H1 (cell line): ENCODE measurements at regions not wholly inside any gene's neighbourhood (a gene's known extent, or its start where the extent isn't known, plus 50 kb on each side); places are given as distances from the start of the nearest gene placed in this dataset.

Experiments used
- CTCF ChIA-PET: fragments of 300-600 bp; sonication (Branson Sonifier 250); formaldehyde crosslinking; loops from one replicate; lab custom pipeline; 2021; ENCODE audit not compliant: partially characterized antibody; lab: Charles Lee
- POLR2A ChIA-PET: fragments of 300-600 bp; sonication (Branson Sonifier 250); formaldehyde crosslinking; loops from one replicate; lab custom pipeline; 2021; ENCODE audit warnings: inconsistent platforms; ENCODE audit not compliant: partially characterized antibody; lab: Charles Lee
- DNase-seq, 2 experiments: peaks; one replicate each; pipeline versions ENCODE4 v3.0.0 to v3.0.0-alpha.2; 2010 to 2022; ENCODE audit warnings: low spot score in 2 of 2, low read depth in 1 of 2, mixed read lengths in 1 of 2
- FAIRE-seq: peaks from 2 replicates; lab custom pipeline; 2011; peaks lifted over from hg19 to GRCh38; lab: Jason Lieb, UNC
- H2AFZ ChIP-seq: 2 replicates; pipeline ENCODE4 v1.8.1; 2012; ENCODE audit warnings: low read length, inconsistent platforms
- H2AK5ac ChIP-seq: 2 replicates; pipeline ENCODE4 v1.6.1; 2013; ENCODE audit warnings: low read depth, low read length
- H2BK120ac ChIP-seq: replicated peaks from 2 replicates; pipeline ENCODE3; 2013; ENCODE audit warnings: low read depth, low read length, inconsistent platforms
- H2BK12ac ChIP-seq: 2 replicates; pipeline ENCODE4 v1.6.1; 2013; ENCODE audit warnings: low read depth, low read length
- H2BK15ac ChIP-seq: 2 replicates; pipeline ENCODE4 v1.6.1; 2013; ENCODE audit warnings: low read length
- H2BK20ac ChIP-seq: 2 replicates; pipeline ENCODE4 v1.6.1; 2013; ENCODE audit warnings: low read length
- H2BK5ac ChIP-seq: 2 replicates; pipeline ENCODE4 v1.6.1; 2013; ENCODE audit warnings: low read depth, low read length
- H3K14ac ChIP-seq: 2 replicates; pipeline ENCODE4 v1.6.1; 2013; ENCODE audit warnings: inconsistent platforms; ENCODE audit not compliant: insufficient read length
- H3K18ac ChIP-seq: 2 replicates; pipeline ENCODE4 v1.6.1; 2013; ENCODE audit warnings: low read length; ENCODE audit errors: extremely low read depth
- H3K23ac ChIP-seq: 2 replicates; pipeline ENCODE4 v1.6.1; 2013; ENCODE audit warnings: inconsistent platforms; ENCODE audit not compliant: insufficient read length
- H3K23me2 ChIP-seq: 2 replicates; pipeline ENCODE4 v1.6.1; 2013; ENCODE audit warnings: low read depth, low read length
- H3K27ac ChIP-seq: 2 replicates; pipeline ENCODE4 v1.6.1; 2011; ENCODE audit warnings: low read depth, low read length, inconsistent platforms
- H3K27me3 ChIP-seq, 4 experiments: replicated peaks in 1 of 4; 1 replicate in 1 of 4; 2 replicates in 3 of 4; pipeline versions ENCODE4 v1.6.1 to v1.8.1; 2011 to 2013; ENCODE audit warnings: low read length in 3 of 4, mild to moderate bottlenecking in 3 of 4, inconsistent platforms in 2 of 4, mixed read lengths in 2 of 4, moderate library complexity in 1 of 4; ENCODE audit not compliant: control insufficient read depth in 3 of 4, insufficient read depth in 3 of 4; ENCODE audit errors: extremely low read depth in 1 of 4
- H3K36me3 ChIP-seq, 4 experiments: 2 replicates each; pipeline versions ENCODE4 v1.6.1 to v1.8.1; 2011 to 2013; ENCODE audit warnings: mild to moderate bottlenecking in 4 of 4, low read length in 3 of 4, moderate library complexity in 2 of 4, control low read depth in 1 of 4, inconsistent platforms in 1 of 4; ENCODE audit not compliant: insufficient read depth in 4 of 4, control insufficient read depth in 2 of 4
- H3K4ac ChIP-seq: replicated peaks from 2 replicates; pipeline ENCODE3; 2013; ENCODE audit warnings: low read length, low read depth, mixed read lengths, inconsistent platforms; ENCODE audit not compliant: insufficient read length
- H3K4me1 ChIP-seq, 4 experiments: replicated peaks in 1 of 4; 1 replicate in 1 of 4; 2 replicates in 3 of 4; pipeline versions ENCODE4 v1.6.1 to v1.8.1; 2011 to 2013; ENCODE audit warnings: low read length in 3 of 4, inconsistent platforms in 2 of 4, mixed read lengths in 1 of 4; ENCODE audit not compliant: insufficient read depth in 4 of 4, control insufficient read depth in 3 of 4
- H3K4me2 ChIP-seq, 2 experiments: 2 replicates each; pipeline versions ENCODE4 v1.6.1 to v1.8.1; 2011 to 2013; ENCODE audit warnings: low read depth in 2 of 2, low read length in 2 of 2, control low read depth in 1 of 2, inconsistent platforms in 1 of 2, mild to moderate bottlenecking in 1 of 2; ENCODE audit not compliant: insufficient read depth in 1 of 2
- H3K4me3 ChIP-seq, 4 experiments: fragments of 200-600, 300-600 bp in 1 of 4; sonication (generic), shearing (Covaris generic), sonication (Bioruptor Twin) in 1 of 4; 2 replicates each; pipeline versions ENCODE4 v1.5.1 to v1.8.1; 2011 to 2016; ENCODE audit warnings: low read length in 4 of 4, low read depth in 3 of 4, control low read depth in 2 of 4, inconsistent platforms in 2 of 4, mild to moderate bottlenecking in 2 of 4, mixed read lengths in 1 of 4, moderate library complexity in 1 of 4; ENCODE audit not compliant: insufficient read depth in 2 of 4; ENCODE audit errors: extremely low read depth in 1 of 4
- H3K56ac ChIP-seq: replicated peaks from 2 replicates; pipeline ENCODE3; 2013; ENCODE audit warnings: low read depth, mild to moderate bottlenecking, mixed read lengths, low read length, inconsistent platforms; ENCODE audit not compliant: insufficient read length
- H3K79me1 ChIP-seq: 2 replicates; pipeline ENCODE4 v1.6.1; 2013; ENCODE audit warnings: low read depth, low read length, control low read depth
- H3K79me2 ChIP-seq, 2 experiments: 2 replicates each; pipeline versions ENCODE4 v1.6.1 to v1.8.1; 2012 to 2013; ENCODE audit warnings: low read length in 2 of 2, mild to moderate bottlenecking in 2 of 2, inconsistent platforms in 1 of 2; ENCODE audit not compliant: insufficient read depth in 2 of 2, control insufficient read depth in 1 of 2
- H3K9ac ChIP-seq, 4 experiments: replicated peaks in 1 of 4; 1 replicate in 1 of 4; 2 replicates in 3 of 4; pipeline versions ENCODE4 v1.6.1 to v1.8.1; 2011 to 2013; ENCODE audit warnings: low read depth in 3 of 4, low read length in 3 of 4, control low read depth in 2 of 4, mild to moderate bottlenecking in 2 of 4, moderate library complexity in 2 of 4, inconsistent platforms in 1 of 4; ENCODE audit errors: extremely low read depth in 1 of 4
- H3K9me3 ChIP-seq, 2 experiments: 2 replicates each; pipeline versions ENCODE4 v1.6.1 to v1.8.1; 2012 to 2013; ENCODE audit warnings: mild to moderate bottlenecking in 2 of 2, moderate library complexity in 2 of 2, control low read depth in 1 of 2, inconsistent platforms in 1 of 2, low read depth in 1 of 2, low read length in 1 of 2, mixed read lengths in 1 of 2; ENCODE audit not compliant: insufficient read depth in 2 of 2
- H4K20me1 ChIP-seq, 2 experiments: replicated peaks in 1 of 2; 2 replicates each; pipeline versions ENCODE3 to v1.8.1; 2011 to 2013; ENCODE audit warnings: inconsistent platforms in 2 of 2, low read length in 2 of 2, mild to moderate bottlenecking in 1 of 2; ENCODE audit not compliant: insufficient read depth in 2 of 2, control insufficient read depth in 1 of 2
- H4K5ac ChIP-seq: 2 replicates; pipeline ENCODE4 v1.6.1; 2013; ENCODE audit warnings: low read length, low read depth, mixed read lengths, inconsistent platforms; ENCODE audit not compliant: insufficient read length
- H4K8ac ChIP-seq: 2 replicates; pipeline ENCODE4 v1.8.0; 2013; ENCODE audit warnings: mild to moderate bottlenecking, moderate library complexity, low read length, inconsistent platforms; ENCODE audit not compliant: insufficient read depth; ENCODE audit errors: extremely low read depth
- H4K91ac ChIP-seq: replicated peaks from 2 replicates; pipeline ENCODE3; 2013; ENCODE audit warnings: low read length, mixed read lengths, inconsistent platforms; ENCODE audit not compliant: insufficient read length
- ATF2 ChIP-seq: IDR thresholded peaks from 2 replicates; pipeline ENCODE4 v1.6.1; 2012; ENCODE audit warnings: low read length, inconsistent platforms
- BCL11A ChIP-seq, 2 experiments: IDR thresholded peaks; one replicate each; pipeline ENCODE4 v1.6.1; 2011; ENCODE audit warnings: low read depth in 2 of 2, low read length in 2 of 2, mild to moderate bottlenecking in 2 of 2
- CBX5 ChIP-seq: fragments of 300-800, 300-1000 bp; sonication (generic); IDR thresholded peaks from 2 replicates; pipeline ENCODE4 v1.7.1; 2016; ENCODE audit warnings: antibody characterized with exemption, low read length, low read depth
- EP300 ChIP-seq, 2 experiments: IDR thresholded peaks; 1 replicate in 1 of 2; 2 replicates in 1 of 2; pipeline ENCODE4 v1.6.1; 2011 to 2012; ENCODE audit warnings: low read depth in 2 of 2, low read length in 2 of 2, mild to moderate bottlenecking in 2 of 2, borderline replicate concordance in 1 of 2, inconsistent platforms in 1 of 2, moderate library complexity in 1 of 2
- GTF2F1 ChIP-seq: IDR thresholded peaks from 2 replicates; pipeline ENCODE4 v1.6.1; 2012; ENCODE audit warnings: low read depth, low read length, improper control_type of control experiment, borderline replicate concordance
- JUN ChIP-seq: IDR thresholded peaks from 2 replicates; pipeline ENCODE4 v1.6.1; 2011; ENCODE audit warnings: low read depth, mild to moderate bottlenecking, improper control_type of control experiment, low read length
- KDM4A ChIP-seq: IDR thresholded peaks from one replicate; pipeline ENCODE4 v1.7.1; 2012; ENCODE audit warnings: low read depth, mild to moderate bottlenecking, moderate library complexity, low read length, inconsistent platforms; ENCODE audit not compliant: severe bottlenecking
- NRF1 ChIP-seq: IDR thresholded peaks from 2 replicates; pipeline ENCODE4 v1.6.1; 2011; ENCODE audit warnings: mild to moderate bottlenecking, low read depth, low read length, improper control_type of control experiment
- RAD21 ChIP-seq, 2 experiments: IDR thresholded peaks in 1 of 2; conservative IDR thresholded peaks in 1 of 2; 2 replicates each; pipeline ENCODE4 v1.6.1; 2011; ENCODE audit warnings: low read depth in 2 of 2, low read length in 2 of 2, improper control_type of control experiment in 1 of 2, inconsistent platforms in 1 of 2, mild to moderate bottlenecking in 1 of 2, moderate library complexity in 1 of 2
- WGBS, 2 experiments: shearing (Covaris generic) in 1 of 2; methylation state at CpG; one replicate each; pipeline versions ENCODE4 v1.1.6 to v1.1.7; 2013 to 2015; ENCODE audit warnings: low lambda C conversion rate in 2 of 2, mixed read lengths in 2 of 2, inconsistent platforms in 1 of 2, low coverage in 1 of 2, missing lambda C conversion rate in 1 of 2; ENCODE audit not compliant: insufficient replicate concordance in 2 of 2, insufficient coverage in 1 of 2, insufficient read length in 1 of 2; ENCODE audit errors: extremely low coverage in 1 of 2, missing lambda C conversion rate in 1 of 2; 5-methylcytosine and 5-hydroxymethylcytosine counted together
- TF ChIP-seq, protein P1 (sequence below): IDR thresholded peaks from 2 replicates; pipeline ENCODE4 v1.6.1; 2012; ENCODE audit warnings: inconsistent platforms
- TF ChIP-seq, protein P2 (sequence below): IDR thresholded peaks from 2 replicates; pipeline ENCODE4 v1.6.1; 2011; ENCODE audit warnings: low read depth, mild to moderate bottlenecking, low read length; ENCODE audit not compliant: insufficient read depth

DNA sequence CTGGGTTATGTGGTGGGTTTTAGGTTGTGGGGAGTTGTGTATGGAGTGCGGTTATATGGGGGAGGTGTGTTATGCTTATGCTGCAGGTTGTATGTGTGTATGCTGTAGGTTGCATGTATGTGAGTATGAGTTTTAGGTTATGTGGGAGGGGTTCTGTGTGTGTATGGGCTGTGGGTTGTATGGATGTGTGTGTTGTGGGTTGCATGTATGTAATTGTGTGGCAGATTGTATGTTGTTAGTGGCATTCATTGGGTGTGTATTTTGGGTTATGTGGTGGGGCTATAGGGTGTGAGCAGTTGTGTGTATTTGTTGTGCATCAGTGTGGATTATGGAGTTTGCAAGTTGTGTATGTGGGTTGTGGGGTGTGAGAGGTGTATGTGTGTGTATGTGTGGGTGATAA is 277.4 kb downstream of the NPIPA8 start:
- peaks cover 0 to 4% (median 0%) of the 10 kb centered on the region in 4 experiments; a peak in 1 of 7 replicates for H3K4me1 ChIP-seq
- FAIRE-seq (no peak), DNase-seq (no peak)
- WGBS, 2 experiments: 89 to 100% methylated on average over 1 of the region's 1 CpG
- H3K18ac ChIP-seq: no peak overlapping the region
- H2BK5ac ChIP-seq: no peak overlapping the region
- H3K23me2 ChIP-seq: peaks cover 8% of the 10 kb centered on the region; the same call in 1 of the 2 replicates
- H2BK12ac ChIP-seq: peak overlapping the region; percentile 27; the same call in 1 of the 2 replicates
- H4K5ac ChIP-seq: no peak overlapping the region
- H2BK15ac ChIP-seq: 0 out of 2 replicates have a peak overlapping the region, but pooled peaks have one; percentile 61
- H3K79me1 ChIP-seq: no peaks in the 10 kb centered on the region
- no peak overlapping the region for H4K8ac ChIP-seq
- H3K4me2 ChIP-seq: no peak overlapping the region
- H2BK20ac ChIP-seq: no peak overlapping the region
- H3K36me3 ChIP-seq: no peaks in the 10 kb centered on the region
- H2AFZ ChIP-seq: no peak overlapping the region
- H2BK120ac ChIP-seq: no peak overlapping the region
- H3K9me3 ChIP-seq: no peaks in the 10 kb centered on the region
- peak overlapping the region; percentile 73 for H4K91ac ChIP-seq
- H3K4ac ChIP-seq: no peak overlapping the region
- H3K14ac ChIP-seq: no peak overlapping the region
- H2AK5ac ChIP-seq: no peak overlapping the region
- no peaks in the 10 kb centered on the region for H3K79me2 ChIP-seq
- H3K56ac ChIP-seq: peak overlapping the region; percentile 87
- H3K27me3 ChIP-seq: no peaks in the 10 kb centered on the region
- H3K4me3 ChIP-seq: no peak overlapping the region
- CTCF ChIA-PET: no interaction called here
- H4K20me1 ChIP-seq: no peaks in the 10 kb centered on the region
- POLR2A ChIA-PET: no interaction called here
- H3K9ac ChIP-seq: no peak overlapping the region
- H3K27ac ChIP-seq: no peak overlapping the region
- H3K23ac ChIP-seq: no peak overlapping the region
- TF ChIP-seq, protein P1, sequence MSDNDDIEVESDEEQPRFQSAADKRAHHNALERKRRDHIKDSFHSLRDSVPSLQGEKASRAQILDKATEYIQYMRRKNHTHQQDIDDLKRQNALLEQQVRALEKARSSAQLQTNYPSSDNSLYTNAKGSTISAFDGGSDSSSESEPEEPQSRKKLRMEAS: no peak
- TF ChIP-seq, protein P2, sequence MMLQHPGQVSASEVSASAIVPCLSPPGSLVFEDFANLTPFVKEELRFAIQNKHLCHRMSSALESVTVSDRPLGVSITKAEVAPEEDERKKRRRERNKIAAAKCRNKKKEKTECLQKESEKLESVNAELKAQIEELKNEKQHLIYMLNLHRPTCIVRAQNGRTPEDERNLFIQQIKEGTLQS: no peak
- TF ChIP-seq ATF2 (no peak), RAD21 (IDR thresholded peaks at IDR 0.05 in 1 of 2, conservative IDR thresholded peaks at IDR 0.05 in 1 of 2; ENCODE audit: low read depth in 2 of 2, low read length in 2 of 2) (no peak), CBX5 (no peak), NRF1 (no peak), EP300 (IDR thresholded peaks at IDR 0.05; ENCODE audit: borderline replicate concordance in 1 of 2, low read depth in 2 of 2, low read length in 2 of 2) (no peak), GTF2F1 (no peak), KDM4A (no peak), BCL11A (IDR thresholded peaks at IDR 0.05; ENCODE audit: low read depth in 2 of 2, low read length in 2 of 2) (no peak), JUN (no peak)
